Choroid plexus epithelial cell (primary cell): ENCODE measurements at regions not wholly inside any gene's neighbourhood (a gene's known extent, or its start where the extent isn't known, plus 50 kb on each side); places are given as distances from the start of the nearest gene placed in this dataset.

Source experiments
- DNase-seq: peaks from one replicate; pipeline ENCODE4 v3.0.0-alpha.2; 2010; ENCODE audit warnings: low read depth
- H3K4me3 ChIP-seq: 2 replicates; pipeline ENCODE4 v1.5.1; 2011; ENCODE audit warnings: low read depth, mild to moderate bottlenecking, control low read depth, low read length, moderate library complexity
- TF ChIP-seq, protein P1 (sequence below): conservative IDR thresholded peaks from 2 replicates; pipeline ENCODE4 v1.5.1; 2011; ENCODE audit warnings: low read depth, mild to moderate bottlenecking, control low read depth, inconsistent platforms, low read length, moderate library complexity

DNA sequence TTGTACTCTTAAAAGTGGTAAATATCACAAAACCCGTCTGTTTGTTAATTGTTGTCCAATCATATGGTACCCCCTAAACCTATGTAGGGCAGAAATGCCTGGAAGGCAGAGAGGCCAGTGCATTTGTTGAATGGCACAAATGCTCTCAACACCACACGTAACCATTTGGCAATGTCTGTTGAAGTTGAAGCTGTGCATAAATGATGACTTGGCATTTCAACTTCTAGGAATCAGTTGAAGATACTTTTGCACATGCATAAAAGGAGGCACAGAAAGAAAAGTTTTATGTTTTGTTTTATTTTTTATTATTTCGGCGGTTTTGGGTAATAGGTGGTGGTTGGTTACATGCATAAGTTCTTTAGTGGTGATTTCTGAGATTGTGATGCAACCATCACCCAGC, 246.6 kb downstream of the TAF11L14 start:
- H3K4me3 ChIP-seq, result no peak overlapping the region
- no peak for DNase-seq
- TF ChIP-seq, protein P1, sequence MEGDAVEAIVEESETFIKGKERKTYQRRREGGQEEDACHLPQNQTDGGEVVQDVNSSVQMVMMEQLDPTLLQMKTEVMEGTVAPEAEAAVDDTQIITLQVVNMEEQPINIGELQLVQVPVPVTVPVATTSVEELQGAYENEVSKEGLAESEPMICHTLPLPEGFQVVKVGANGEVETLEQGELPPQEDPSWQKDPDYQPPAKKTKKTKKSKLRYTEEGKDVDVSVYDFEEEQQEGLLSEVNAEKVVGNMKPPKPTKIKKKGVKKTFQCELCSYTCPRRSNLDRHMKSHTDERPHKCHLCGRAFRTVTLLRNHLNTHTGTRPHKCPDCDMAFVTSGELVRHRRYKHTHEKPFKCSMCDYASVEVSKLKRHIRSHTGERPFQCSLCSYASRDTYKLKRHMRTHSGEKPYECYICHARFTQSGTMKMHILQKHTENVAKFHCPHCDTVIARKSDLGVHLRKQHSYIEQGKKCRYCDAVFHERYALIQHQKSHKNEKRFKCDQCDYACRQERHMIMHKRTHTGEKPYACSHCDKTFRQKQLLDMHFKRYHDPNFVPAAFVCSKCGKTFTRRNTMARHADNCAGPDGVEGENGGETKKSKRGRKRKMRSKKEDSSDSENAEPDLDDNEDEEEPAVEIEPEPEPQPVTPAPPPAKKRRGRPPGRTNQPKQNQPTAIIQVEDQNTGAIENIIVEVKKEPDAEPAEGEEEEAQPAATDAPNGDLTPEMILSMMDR, result no peak

DNA sequence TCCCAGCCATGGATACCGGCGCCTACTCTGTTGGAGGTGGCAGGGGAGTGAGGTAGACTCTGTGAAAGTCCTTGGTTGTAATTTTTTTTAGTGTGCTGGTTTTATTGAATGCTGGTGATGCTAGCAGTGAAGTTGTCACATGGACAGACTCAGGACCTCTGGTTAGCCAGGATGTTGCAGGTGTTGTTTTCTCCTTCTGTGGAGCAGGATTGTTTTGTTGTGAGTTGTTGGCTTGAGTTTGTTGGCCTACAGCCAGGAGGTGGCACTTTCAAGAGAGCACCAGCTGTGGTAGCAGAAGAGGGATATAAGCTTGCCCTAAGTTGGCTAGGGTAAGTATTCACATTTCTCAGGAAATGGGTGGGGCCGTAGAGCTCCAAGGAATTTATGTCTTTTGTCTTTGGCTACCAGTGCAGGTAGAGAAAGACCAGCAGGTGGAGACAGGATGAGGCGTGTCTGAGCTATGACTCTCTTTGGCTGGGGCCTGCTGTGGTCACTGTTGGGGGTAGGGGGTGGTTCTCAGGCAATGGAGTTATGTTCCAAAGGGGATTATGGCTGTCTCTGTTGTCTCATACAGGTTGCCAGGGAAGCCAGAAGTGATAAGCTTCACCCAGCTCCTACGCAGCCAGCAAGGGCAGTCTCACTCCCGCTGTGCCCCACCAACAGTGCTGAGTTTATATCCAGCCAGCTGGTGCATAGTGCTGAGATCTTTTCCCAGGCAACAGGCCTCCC, 248.7 kb downstream of the TAF11L14 start:
- no peak for DNase-seq

DNA sequence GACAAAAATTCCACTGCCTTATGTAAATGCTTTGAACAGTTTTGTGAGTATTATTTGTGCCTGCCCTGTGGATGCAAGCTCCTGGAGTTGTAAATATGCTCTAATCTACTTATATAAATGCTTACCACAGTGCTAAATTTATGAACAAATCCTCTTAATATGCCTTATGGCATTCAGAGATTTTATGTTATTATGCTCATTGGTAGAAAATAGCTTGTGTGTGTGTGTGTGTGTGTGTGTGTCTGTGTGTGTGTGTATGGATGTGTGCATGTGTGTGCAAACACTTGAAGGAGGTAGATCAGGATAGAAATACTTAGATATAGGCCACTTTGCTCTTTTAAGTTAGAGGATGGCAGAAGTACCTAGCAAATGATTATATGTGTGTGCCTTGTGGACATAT, 253.9 kb downstream of the TAF11L14 start:
- no peak overlapping the region for H3K4me3 ChIP-seq
- DNase-seq, result no peak
- TF ChIP-seq, protein P1, result no peak

More for the DNA sequence above, 248.7 kb downstream of the TAF11L14 start:
- TF ChIP-seq, protein P1, result no peak
- no peak overlapping the region for H3K4me3 ChIP-seq

DNA sequence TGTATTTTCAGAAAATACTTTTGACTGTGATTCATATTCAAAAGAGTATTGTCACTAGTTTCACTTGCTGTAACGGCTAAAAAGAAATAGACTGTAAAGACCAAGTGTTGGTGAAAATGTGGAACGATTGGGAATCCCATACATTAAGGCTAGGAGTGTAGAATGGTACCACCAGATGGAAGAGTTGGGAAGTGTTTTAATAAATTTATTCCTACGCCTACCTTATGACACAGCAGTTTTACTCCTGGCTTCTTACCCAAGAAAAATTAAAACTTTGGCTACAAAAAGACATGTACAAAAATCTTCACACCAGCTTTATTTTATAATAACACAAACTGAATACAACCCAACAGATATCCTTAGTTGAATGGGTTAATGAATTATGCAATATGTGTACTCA, 256.2 kb downstream of the TAF11L14 start:
- H3K4me3 ChIP-seq, result no peak overlapping the region
- no peak for DNase-seq
- TF ChIP-seq, protein P1, result no peak

DNA sequence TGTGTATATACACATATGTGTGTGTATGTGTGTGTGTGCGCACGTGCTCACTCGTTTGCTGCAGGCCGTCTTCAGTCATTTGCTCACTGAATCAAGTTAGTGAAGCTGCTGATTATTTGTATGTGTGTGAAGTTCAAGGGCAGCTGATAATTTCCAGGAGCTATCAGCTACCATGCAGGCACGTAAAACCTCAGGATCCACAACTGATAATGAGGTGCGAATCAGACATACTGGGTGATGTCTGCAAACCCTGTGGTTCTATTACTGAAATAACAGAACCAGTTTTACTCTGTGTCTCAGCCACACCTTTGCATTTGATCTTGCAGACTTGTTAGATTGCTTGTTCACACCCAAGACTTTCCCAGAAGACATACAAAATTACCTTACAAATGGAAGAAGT, 257.6 kb downstream of the TAF11L14 start:
- no peak for DNase-seq
- TF ChIP-seq, protein P1, result no peak
- H3K4me3 ChIP-seq, result no peak overlapping the region

DNA sequence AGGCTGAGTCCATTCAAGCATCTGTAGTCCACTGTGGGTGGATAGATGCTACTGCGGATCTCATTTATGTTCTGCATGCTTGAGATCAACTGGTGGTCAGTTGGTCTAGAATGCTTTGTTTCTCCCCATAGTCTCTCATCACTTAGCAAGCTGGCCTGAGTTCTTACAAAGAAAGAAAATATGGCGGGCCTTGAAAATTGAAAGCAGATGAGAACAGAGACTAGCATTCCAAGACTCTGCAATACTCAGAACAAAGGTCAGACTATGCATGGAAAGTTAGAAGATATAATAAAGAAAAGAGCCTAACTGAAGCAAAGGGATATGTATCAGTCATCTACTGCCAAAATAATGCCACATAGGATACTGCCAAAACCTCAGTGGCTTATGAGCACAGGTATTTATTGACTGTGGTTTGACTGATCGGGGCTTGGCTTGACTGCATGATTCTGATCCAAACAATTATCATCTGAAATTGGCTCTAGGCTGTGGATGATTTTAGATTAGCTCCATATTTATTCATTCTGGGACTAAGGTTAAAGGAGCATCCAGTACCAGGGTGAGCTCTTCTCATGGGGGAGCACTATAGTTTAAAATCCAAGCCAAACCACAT, 258.9 kb downstream of the TAF11L14 start:
- no peak overlapping the region for H3K4me3 ChIP-seq
- DNase-seq, result no peak
- TF ChIP-seq, protein P1, result no peak
